Stimulated activated CD4-positive, alpha-beta T cell treated with anti-CD3 and anti-CD28 coated beads, Interleukin-2, amount 100 ng/mL, for 24 hours (primary cell): ENCODE measurements at regions not wholly inside any gene's neighbourhood (a gene's known extent, or its start where the extent isn't known, plus 50 kb on each side); places are given as distances from the start of the nearest gene placed in this dataset.
"Not testable (repeated sequence)": the region's sequence is repeated elsewhere in the genome, so short reads cannot be mapped to it uniquely, and the experiment has no call there.

ENCODE experiments used
- DNase-seq, 2 donors: peaks; one replicate each; pipeline ENCODE4 v3.0.0-alpha.2; 2020

GRCh38 chr4:81754169-81754568 is 282.5 kb upstream of the RASGEF1B start:
- DNase-seq = no peak

- DNase-seq = no peak
Observed at GRCh38 chr4:81751531-81752289, 280.0 kb upstream of the RASGEF1B start.

- no peak for DNase-seq
Observed at GRCh38 chr4:81747242-81747930, 275.7 kb upstream of the RASGEF1B start.

GRCh38 chr4:81746773-81747172 is 275.1 kb upstream of the RASGEF1B start:
- DNase-seq = no peak

GRCh38 chr4:81746071-81746470 is 274.4 kb upstream of the RASGEF1B start:
- DNase-seq = no peak

GRCh38 chr4:81745050-81745449 is 273.3 kb upstream of the RASGEF1B start:
- DNase-seq = no peak

- no peak for DNase-seq
Observed at GRCh38 chr4:81743731-81744435, 272.2 kb upstream of the RASGEF1B start.

GRCh38 chr4:81740487-81740886 is 268.8 kb upstream of the RASGEF1B start:
- DNase-seq = no peak

GRCh38 chr4:81738891-81739290 is 267.2 kb upstream of the RASGEF1B start:
- no peak for DNase-seq

- no peak for DNase-seq
Observed at GRCh38 chr4:81737865-81738559, 266.3 kb upstream of the RASGEF1B start.

GRCh38 chr4:81736324-81736723 is 264.6 kb upstream of the RASGEF1B start:
- DNase-seq = no peak

- DNase-seq = no peak
Observed at GRCh38 chr4:81732980-81733379, 261.3 kb upstream of the RASGEF1B start.

- peak; percentile 62 to 70 for DNase-seq
Observed at GRCh38 chr4:81724925-81725329, 253.2 kb upstream of the RASGEF1B start.

GRCh38 chr4:81723927-81724587 is 252.3 kb upstream of the RASGEF1B start:
- DNase-seq = no peak

GRCh38 chr4:81723019-81723884 is 251.5 kb upstream of the RASGEF1B start:
- no peak for DNase-seq

- DNase-seq = no peak
Observed at GRCh38 chr4:81722290-81722851, 250.7 kb upstream of the RASGEF1B start.

GRCh38 chr4:81715757-81716156 is 244.1 kb upstream of the RASGEF1B start:
- DNase-seq = no peak

GRCh38 chr4:81715357-81715756 is 243.7 kb upstream of the RASGEF1B start:
- DNase-seq = not testable (repeated sequence)

- no peak for DNase-seq
Observed at GRCh38 chr4:81714291-81714690, 242.6 kb upstream of the RASGEF1B start.

- DNase-seq = no peak
Observed at GRCh38 chr4:81712714-81713113, 241.0 kb upstream of the RASGEF1B start.

GRCh38 chr4:81704461-81704860 is 232.8 kb upstream of the RASGEF1B start:
- no peak for DNase-seq
